Fibroblast of lung (primary cell): ENCODE measurements at regions not wholly inside any gene's neighbourhood (a gene's known extent, or its start where the extent isn't known, plus 50 kb on each side); places are given as distances from the start of the nearest gene placed in this dataset.

Experiments used
- DNase-seq, 2 donors: peaks; one replicate each; pipeline versions ENCODE4 v3.0.0 to v3.0.0-alpha.2; 2010; ENCODE audit warnings: low read depth in 2 of 2
- H2AFZ ChIP-seq: 2 replicates; pipeline ENCODE4 v1.5.1; 2012; ENCODE audit warnings: low read length, control low read depth, inconsistent platforms
- H3K27ac ChIP-seq: 2 replicates; pipeline ENCODE4 v1.5.1; 2011; ENCODE audit warnings: low read length, control low read depth; ENCODE audit not compliant: insufficient read depth
- H3K27me3 ChIP-seq: 2 replicates; pipeline ENCODE4 v1.5.1; 2011; ENCODE audit warnings: mild to moderate bottlenecking, low read length; ENCODE audit not compliant: control insufficient read depth, insufficient read depth
- H3K36me3 ChIP-seq: 2 replicates; pipeline ENCODE4 v1.5.1; 2011; ENCODE audit warnings: low read length; ENCODE audit not compliant: control insufficient read depth, insufficient read depth
- H3K4me1 ChIP-seq: 2 replicates; pipeline ENCODE4 v1.5.1; 2011; ENCODE audit warnings: low read length; ENCODE audit not compliant: control insufficient read depth, insufficient read depth; ENCODE audit errors: extremely low read depth
- H3K4me2 ChIP-seq: 2 replicates; pipeline ENCODE4 v1.5.1; 2011; ENCODE audit warnings: low read length, control low read depth; ENCODE audit not compliant: insufficient read depth; ENCODE audit errors: extremely low read depth
- H3K4me3 ChIP-seq, 4 experiments: fragments of 200-600 bp in 1 of 4; sonication (generic) in 1 of 4; replicated peaks in 1 of 4; 2 replicates each; pipeline ENCODE4 v1.5.1; 2011 to 2016; ENCODE audit warnings: low read length in 4 of 4, low read depth in 3 of 4, mild to moderate bottlenecking in 3 of 4, control low read depth in 2 of 4, inconsistent platforms in 1 of 4, mixed read lengths in 1 of 4; ENCODE audit not compliant: insufficient read depth in 1 of 4; ENCODE audit errors: control extremely low read depth in 1 of 4
- H3K79me2 ChIP-seq: 2 replicates; pipeline ENCODE4 v1.5.1; 2012; ENCODE audit warnings: mild to moderate bottlenecking, low read length, inconsistent platforms; ENCODE audit not compliant: control insufficient read depth, insufficient read depth
- H3K9ac ChIP-seq: 2 replicates; pipeline ENCODE4 v1.5.1; 2011; ENCODE audit warnings: mild to moderate bottlenecking, low read length, control low read depth; ENCODE audit not compliant: insufficient read depth
- H3K9me3 ChIP-seq: 2 replicates; pipeline ENCODE4 v1.5.1; 2012; ENCODE audit warnings: low read depth, low read length; ENCODE audit not compliant: control insufficient read depth, insufficient read depth
- H4K20me1 ChIP-seq: 2 replicates; pipeline ENCODE4 v1.5.1; 2011; ENCODE audit warnings: low read length; ENCODE audit not compliant: control insufficient read depth, insufficient read depth; ENCODE audit errors: extremely low read depth
- CTCF ChIP-seq, 2 donors: IDR thresholded peaks in 1 of 2; conservative IDR thresholded peaks in 1 of 2; 1 replicate in 1 of 2; 2 replicates in 1 of 2; pipeline ENCODE4 v1.5.1; 2011 to 2012; ENCODE audit warnings: low read length in 2 of 2, control low read depth in 1 of 2, inconsistent platforms in 1 of 2, low read depth in 1 of 2, mild to moderate bottlenecking in 1 of 2
- EZH2 ChIP-seq: IDR thresholded peaks from 2 replicates; pipeline ENCODE4 v1.5.1; 2012; ENCODE audit warnings: low read length, control low read depth, mild to moderate bottlenecking; ENCODE audit errors: missing control alignments

GRCh38 chr3:178260887-178261565 is 275.2 kb upstream of the KCNMB2 start:
- no peak for DNase-seq
- no peaks in the 10 kb centered on the region for H3K79me2 ChIP-seq
- H3K4me2 ChIP-seq: peak overlapping the region; percentile 8
- no peak overlapping the region for H3K4me3 ChIP-seq
- H3K27me3 ChIP-seq: no peaks in the 10 kb centered on the region
- no peaks in the 10 kb centered on the region for H3K4me1 ChIP-seq
- no peak overlapping the region for H3K27ac ChIP-seq
- no peaks in the 10 kb centered on the region for H3K9me3 ChIP-seq
- H2AFZ ChIP-seq: peak overlapping the region; percentile 24
- no peaks in the 10 kb centered on the region for H3K36me3 ChIP-seq
- H3K9ac ChIP-seq: no peak overlapping the region
- no peaks in the 10 kb centered on the region for H4K20me1 ChIP-seq
- TF ChIP-seq CTCF (conservative IDR thresholded peaks at IDR 0.05 in 1 of 2, IDR thresholded peaks at IDR 0.05 in 1 of 2; ENCODE audit: low read depth in 1 of 2, low read length in 2 of 2): no peak
- no peak for TF ChIP-seq EZH2

- H3K27ac ChIP-seq: no peak overlapping the region
- no peaks in the 10 kb centered on the region for H3K9me3 ChIP-seq
- H3K4me3 ChIP-seq: no peak overlapping the region
- H3K36me3 ChIP-seq: no peaks in the 10 kb centered on the region
- H3K9ac ChIP-seq: no peak overlapping the region
- no peaks in the 10 kb centered on the region for H3K4me1 ChIP-seq
- H3K27me3 ChIP-seq: no peaks in the 10 kb centered on the region
- H2AFZ ChIP-seq: no peak overlapping the region
- H3K79me2 ChIP-seq: no peaks in the 10 kb centered on the region
- H3K4me2 ChIP-seq: no peak overlapping the region
- no peaks in the 10 kb centered on the region for H4K20me1 ChIP-seq
- DNase-seq: peak in 1 of 2 donors; percentile 5
- TF ChIP-seq EZH2: no peak
- no peak for TF ChIP-seq CTCF (conservative IDR thresholded peaks at IDR 0.05 in 1 of 2, IDR thresholded peaks at IDR 0.05 in 1 of 2; ENCODE audit: low read depth in 1 of 2, low read length in 2 of 2)
Observed at GRCh38 chr3:178263236-178263916, 272.9 kb upstream of the KCNMB2 start.

- DNase-seq: peak in 1 of 2 donors; percentile 44
Observed at GRCh38 chr3:178267158-178267844, 268.9 kb upstream of the KCNMB2 start.

More at GRCh38 chr3:178267158-178267844, 268.9 kb upstream of the KCNMB2 start:
- no peaks in the 10 kb centered on the region for H3K9me3 ChIP-seq
- H3K27me3 ChIP-seq: no peaks in the 10 kb centered on the region
- H3K4me3 ChIP-seq: no peak overlapping the region
- H2AFZ ChIP-seq: no peak overlapping the region
- TF ChIP-seq EZH2 (no peak), CTCF (conservative IDR thresholded peaks at IDR 0.05 in 1 of 2, IDR thresholded peaks at IDR 0.05 in 1 of 2; ENCODE audit: low read depth in 1 of 2, low read length in 2 of 2) (no peak)
- no peaks in the 10 kb centered on the region for H3K79me2 ChIP-seq
- H3K27ac ChIP-seq: no peak overlapping the region
- H3K4me1 ChIP-seq: no peaks in the 10 kb centered on the region
- H3K9ac ChIP-seq: no peak overlapping the region
- H4K20me1 ChIP-seq: no peaks in the 10 kb centered on the region
- no peaks in the 10 kb centered on the region for H3K36me3 ChIP-seq
- H3K4me2 ChIP-seq: no peak overlapping the region
